ENCODE measurements at regions not wholly inside any gene's neighbourhood (a gene's known extent, or its start where the extent isn't known, plus 50 kb on each side); places are given as distances from the start of the nearest gene placed in this dataset.

- Histone ChIP-seq H3K4me2 (no peak overlapping the region), H4K20me1 (ENCODE audit: insufficient read depth) (no peaks in the 10 kb centered on the region), H3K4me1 (ENCODE audit: low read depth, poor library complexity, severe bottlenecking) (no peaks in the 10 kb centered on the region), H2AFZ (ENCODE audit: low read depth) (no peak overlapping the region), H3K4me3 (IDR thresholded peaks at IDR 0.05; ENCODE audit: insufficient read depth, low read depth, low read length) (no peak overlapping the region), H3K27ac (no peak overlapping the region), H3K79me2 (ENCODE audit: insufficient read depth, low read depth) (no peaks in the 10 kb centered on the region), H3K27me3 (ENCODE audit: insufficient read depth, low read depth) (no peaks in the 10 kb centered on the region), H3K9ac (no peak overlapping the region), H3K36me3 (ENCODE audit: insufficient read depth) (no peaks in the 10 kb centered on the region)
- TF ChIP-seq CTCF (conservative IDR thresholded peaks at IDR 0.05; ENCODE audit: low read depth, low read length), result no peak
These were observed 231.2 kb upstream of the HAND2 start for GRCh38 chr4:173761236-173761635.

- Histone ChIP-seq H3K9ac (no peak overlapping the region), H3K27ac (no peak overlapping the region), H3K4me1 (ENCODE audit: low read depth, poor library complexity, severe bottlenecking) (no peaks in the 10 kb centered on the region), H3K27me3 (ENCODE audit: insufficient read depth, low read depth) (no peaks in the 10 kb centered on the region), H3K79me2 (ENCODE audit: insufficient read depth, low read depth) (no peaks in the 10 kb centered on the region), H3K36me3 (ENCODE audit: insufficient read depth) (no peaks in the 10 kb centered on the region), H3K4me2 (no peak overlapping the region), H2AFZ (ENCODE audit: low read depth) (no peak overlapping the region), H3K4me3 (IDR thresholded peaks at IDR 0.05; ENCODE audit: insufficient read depth, low read depth, low read length) (no peak overlapping the region), H4K20me1 (ENCODE audit: insufficient read depth) (no peaks in the 10 kb centered on the region)
- no peak for TF ChIP-seq CTCF (conservative IDR thresholded peaks at IDR 0.05; ENCODE audit: low read depth, low read length)
These were observed 228.1 kb upstream of the HAND2 start for GRCh38 chr4:173758132-173758531.

GRCh38 chr4:173753408-173753807, 223.4 kb upstream of the HAND2 start:
- Histone ChIP-seq H3K27me3 (ENCODE audit: insufficient read depth, low read depth) (no peaks in the 10 kb centered on the region), H4K20me1 (ENCODE audit: insufficient read depth) (no peaks in the 10 kb centered on the region), H3K27ac (no peak overlapping the region), H3K79me2 (ENCODE audit: insufficient read depth, low read depth) (no peaks in the 10 kb centered on the region), H3K4me2 (no peak overlapping the region), H2AFZ (ENCODE audit: low read depth) (no peak overlapping the region), H3K9ac (no peak overlapping the region), H3K4me3 (IDR thresholded peaks at IDR 0.05; ENCODE audit: insufficient read depth, low read depth, low read length) (no peak overlapping the region), H3K4me1 (ENCODE audit: low read depth, poor library complexity, severe bottlenecking) (no peaks in the 10 kb centered on the region), H3K36me3 (ENCODE audit: insufficient read depth) (no peaks in the 10 kb centered on the region)
- TF ChIP-seq CTCF (conservative IDR thresholded peaks at IDR 0.05; ENCODE audit: low read depth, low read length), result no peak

GRCh38 chr4:173752610-173753230, 222.7 kb upstream of the HAND2 start:
- no peaks in the 10 kb centered on the region for H3K27me3 ChIP-seq (ENCODE audit: insufficient read depth, low read depth)
- no peak overlapping the region for H3K4me3 ChIP-seq (IDR thresholded peaks at IDR 0.05; ENCODE audit: insufficient read depth, low read depth, low read length)
- no peaks in the 10 kb centered on the region for H3K79me2 ChIP-seq (ENCODE audit: insufficient read depth, low read depth)
- H3K27ac ChIP-seq, result no peak overlapping the region
- H3K4me2 ChIP-seq, result no peak overlapping the region
- H2AFZ ChIP-seq (ENCODE audit: low read depth), result no peak overlapping the region
- H4K20me1 ChIP-seq (ENCODE audit: insufficient read depth), result no peaks in the 10 kb centered on the region
- TF ChIP-seq CTCF (conservative IDR thresholded peaks at IDR 0.05; ENCODE audit: low read depth, low read length), result peak; percentile 73
- H3K4me1 ChIP-seq (ENCODE audit: low read depth, poor library complexity, severe bottlenecking), result no peaks in the 10 kb centered on the region
- no peak overlapping the region for H3K9ac ChIP-seq
- H3K36me3 ChIP-seq (ENCODE audit: insufficient read depth), result no peaks in the 10 kb centered on the region
